HepG2 (cell line): ENCODE measurements at regions not wholly inside any gene's neighbourhood (a gene's known extent, or its start where the extent isn't known, plus 50 kb on each side); places are given as distances from the start of the nearest gene placed in this dataset.

ENCODE experiments used
- ATAC-seq: fragments of 200-7000 bp; cut with Tn5 transposase; 3 replicates; pipeline ENCODE4 v1.9.1; 2020; ENCODE audit warnings: mild to moderate bottlenecking, moderate library complexity
- BruUV-seq: library from RNA; stranded (reverse); fragments of 400-500 nt; replicated peaks from 2 replicates; lab custom pipeline; 2021; lab: Mats Ljungman, UMichigan
- CTCF ChIA-PET: fragments of 300-600 bp; formaldehyde crosslinking; extraction: SDS; loops from one replicate; lab custom pipeline; 2021; ENCODE audit warnings: low total read pairs, inconsistent platforms, low intra/inter-chr PET ratio; lab: Yijun Ruan, JAX
- POLR2A ChIA-PET: fragments of 350-600 bp; sonication (Branson Sonifier 250); formaldehyde crosslinking; loops from one replicate; lab custom pipeline; 2020; ENCODE audit warnings: antibody characterized with exemption, inconsistent platforms; lab: Yijun Ruan, JAX
- DNase-seq: peaks from one replicate; pipeline ENCODE4 v3.0.0-alpha.2; 2015; ENCODE audit warnings: low spot score
- FAIRE-seq: peaks from 3 replicates; lab custom pipeline; 2011; peaks lifted over from hg19 to GRCh38; lab: Jason Lieb, UNC
- H2AFZ ChIP-seq: one replicate; pipeline ENCODE4 v1.6.1; 2011; ENCODE audit warnings: low read length, inconsistent platforms
- H3K27ac ChIP-seq: fragments of 300-600 bp; 3 replicates; pipeline ENCODE4 v1.8.0; 2011; ENCODE audit warnings: mixed run types, mild to moderate bottlenecking, mixed read lengths, low read length, inconsistent platforms; ENCODE audit not compliant: insufficient read depth; ENCODE audit errors: extremely low read length
- H3K27me3 ChIP-seq, 2 experiments: fragments of 200-600 bp in 1 of 2; 2 replicates in 1 of 2; 3 replicates in 1 of 2; pipeline versions ENCODE4 v1.6.0 to v1.8.0; 2011; ENCODE audit warnings: low read length in 2 of 2, mild to moderate bottlenecking in 2 of 2, moderate library complexity in 2 of 2, inconsistent platforms in 1 of 2; ENCODE audit not compliant: insufficient read depth in 2 of 2, control insufficient read depth in 1 of 2
- H3K36me3 ChIP-seq, 2 experiments: fragments of 200-600 bp in 1 of 2; replicated peaks in 1 of 2; 2 replicates in 1 of 2; 3 replicates in 1 of 2; pipeline versions ENCODE4 v1.5.1 to v1.8.0; 2011; ENCODE audit warnings: low read length in 2 of 2, inconsistent platforms in 1 of 2; ENCODE audit not compliant: insufficient read depth in 2 of 2, control insufficient read depth in 1 of 2
- H3K4me1 ChIP-seq: 2 replicates; pipeline ENCODE4 v1.5.1; 2012; ENCODE audit warnings: low read length, inconsistent platforms; ENCODE audit not compliant: insufficient read depth
- H3K4me2 ChIP-seq: 2 replicates; pipeline ENCODE4 v1.6.0; 2011; ENCODE audit warnings: low read depth, low read length, inconsistent platforms
- H3K4me3 ChIP-seq, 3 experiments: fragments of 200-600 bp in 1 of 3; sonication (generic), shearing (Covaris generic) in 1 of 3; replicated peaks in 1 of 3; 2 replicates each; pipeline ENCODE4 v1.5.1; 2011 to 2016; ENCODE audit warnings: low read length in 3 of 3, inconsistent platforms in 2 of 3, low read depth in 2 of 3, mild to moderate bottlenecking in 2 of 3, control low read depth in 1 of 3, mixed read lengths in 1 of 3; ENCODE audit not compliant: insufficient read depth in 1 of 3
- H3K79me2 ChIP-seq: one replicate; pipeline ENCODE4 v1.6.1; 2011; ENCODE audit warnings: low read length, inconsistent platforms; ENCODE audit not compliant: insufficient read depth
- H3K9ac ChIP-seq: 2 replicates; pipeline ENCODE4 v1.6.0; 2011; ENCODE audit warnings: mild to moderate bottlenecking, low read depth, low read length, inconsistent platforms; ENCODE audit not compliant: insufficient read depth
- H3K9me3 ChIP-seq: 2 replicates; pipeline ENCODE4 v1.5.1; 2012; ENCODE audit warnings: mild to moderate bottlenecking, low read length
- H4K20me1 ChIP-seq: 2 replicates; pipeline ENCODE4 v1.6.0; 2011; ENCODE audit warnings: inconsistent platforms, mild to moderate bottlenecking, low read length, moderate library complexity; ENCODE audit not compliant: insufficient read depth
- CTCF ChIP-seq: sonication (generic); formaldehyde crosslinking; IDR thresholded peaks from 2 replicates; pipeline ENCODE4 v1.5.0; 2020; ENCODE audit warnings: mild to moderate bottlenecking, missing genetic modification reagents, moderate library complexity
- HDAC1 ChIP-seq: sonication (generic); formaldehyde crosslinking; IDR thresholded peaks from 2 replicates; pipeline ENCODE4 v1.5.1; 2020; ENCODE audit warnings: mild to moderate bottlenecking, missing genetic modification reagents
- KAT8 ChIP-seq: IDR thresholded peaks from 2 replicates; pipeline ENCODE4 v1.6.1; 2016; ENCODE audit warnings: missing genetic modification reagents, missing compliant biosample characterization
- KLF13 ChIP-seq: sonication (generic); formaldehyde crosslinking; IDR thresholded peaks from 2 replicates; pipeline ENCODE4 v1.4.0; 2020; ENCODE audit warnings: mild to moderate bottlenecking, missing genetic modification reagents
- MTA1 ChIP-seq: sonication (generic); formaldehyde crosslinking; IDR thresholded peaks from 2 replicates; pipeline ENCODE4 v1.4.0; 2020; ENCODE audit warnings: missing genetic modification reagents, mild to moderate bottlenecking, borderline replicate concordance
- PHB2 ChIP-seq: fragments of 450-650 bp; IDR thresholded peaks from 2 replicates; pipeline ENCODE4 v1.6.1; 2018; ENCODE audit not compliant: partially characterized antibody
- POLR2G ChIP-seq: fragments of 200-400 bp; formaldehyde crosslinking; IDR thresholded peaks from 2 replicates; pipeline ENCODE4 v1.6.1; 2018; ENCODE audit warnings: mild to moderate bottlenecking, low read depth, low read length, moderate library complexity
- STAG1 ChIP-seq: sonication (generic); formaldehyde crosslinking; IDR thresholded peaks from 2 replicates; pipeline ENCODE4 v1.4.0; 2020; ENCODE audit warnings: missing genetic modification reagents
- TBX3 ChIP-seq: fragments of 450-650 bp; IDR thresholded peaks from 2 replicates; pipeline ENCODE4 v1.6.1; 2017; ENCODE audit warnings: antibody characterized with exemption, mild to moderate bottlenecking, inconsistent platforms, borderline replicate concordance
- XRCC5 ChIP-seq: fragments of 200-400 bp; formaldehyde crosslinking; optimal IDR thresholded peaks from 2 replicates; pipeline ENCODE3; 2017; ENCODE audit warnings: mild to moderate bottlenecking, low read length
- ZFP90 ChIP-seq: sonication (generic); formaldehyde crosslinking; IDR thresholded peaks from 2 replicates; pipeline ENCODE4 v1.8.0; 2022; ENCODE audit warnings: missing genetic modification reagents, mild to moderate bottlenecking, inconsistent platforms, borderline replicate concordance
- ZNF276 ChIP-seq: sonication (generic); formaldehyde crosslinking; IDR thresholded peaks from 2 replicates; pipeline ENCODE4 v1.4.0; 2020; ENCODE audit warnings: mild to moderate bottlenecking, low read depth, missing genetic modification reagents
- ZNF282 ChIP-seq: fragments of 450-650 bp; IDR thresholded peaks from 2 replicates; pipeline ENCODE4 v1.6.1; 2018; ENCODE audit not compliant: partially characterized antibody
- ZNF564 ChIP-seq: sonication (generic); formaldehyde crosslinking; IDR thresholded peaks from 2 replicates; pipeline ENCODE4 v1.8.1; 2023; ENCODE audit warnings: mild to moderate bottlenecking, missing genetic modification reagents
- WGBS: methylation state at CpG from one replicate; pipeline ENCODE4 v1.1.6; 2017; ENCODE audit warnings: low lambda C conversion rate; 5-methylcytosine and 5-hydroxymethylcytosine counted together
- in situ Hi-C: cut with HindIII; loops from 2 replicates; pipeline ENCODE4 v1.10.0; 2017; ENCODE audit warnings: low pct_unique_long_range_greater_than_20kb; ENCODE audit not compliant: extremely low pct_ligation_motif_present
- intact Hi-C: fragments of 100-400 bp; cut with micrococcal nuclease; formaldehyde crosslinking; loops from one replicate; pipeline ENCODE4 v1.10.0; 2022; ENCODE audit not compliant: unreplicated experiment

GRCh38 chr14:104370256-104370870, 209.2 kb upstream of the C14orf180 start:
- DNase-seq, result peak; percentile 15
- H3K27ac ChIP-seq, result no peak overlapping the region
- no peak overlapping the region for H3K4me2 ChIP-seq
- no peaks in the 10 kb centered on the region for H3K4me1 ChIP-seq
- no TSS peak for BruUV-seq
- no peak overlapping the region for H3K4me3 ChIP-seq
- CTCF ChIA-PET, result no interaction called here
- H2AFZ ChIP-seq, result no peak overlapping the region
- ATAC-seq, result peak; percentile 85
- FAIRE-seq, result no peak
- H3K36me3 ChIP-seq, result no peaks in the 10 kb centered on the region
- POLR2A ChIA-PET, result no interaction called here
- in situ Hi-C loops, result no loop called here
- TF ChIP-seq STAG1 (CRISPR knock-in tag) (peak; percentile 37; the same call in 1 of the 2 replicates), ZNF282 (no peak), HDAC1 (CRISPR knock-in tag) (no peak), CTCF (CRISPR knock-in tag) (peak; percentile 63), ZNF564 (CRISPR knock-in tag) (no peak), ZFP90 (no peak), TBX3 (no peak), KAT8 (CRISPR knock-in tag) (no peak), MTA1 (no peak), ZNF276 (CRISPR knock-in tag) (no peak), POLR2G (no peak), KLF13 (CRISPR knock-in tag) (no peak), PHB2 (no peak), XRCC5 (peak; percentile 56)
- WGBS, result 1% methylated on average over 5 of the region's 22 CpGs
- no peaks in the 10 kb centered on the region for H3K79me2 ChIP-seq
- peaks cover 4 to 42% of the 10 kb centered on the region in 2 experiments; a peak in 4 of 5 replicates for H3K27me3 ChIP-seq
- H3K9ac ChIP-seq, result no peak overlapping the region
- intact Hi-C loops, result no loop called here
- H4K20me1 ChIP-seq, result no peaks in the 10 kb centered on the region
- no peaks in the 10 kb centered on the region for H3K9me3 ChIP-seq
